GM19193 (cell line): ENCODE measurements at regions not wholly inside any gene's neighbourhood (a gene's known extent, or its start where the extent isn't known, plus 50 kb on each side); places are given as distances from the start of the nearest gene placed in this dataset.

Experiments
- POLR2A ChIP-seq: IDR thresholded peaks from 4 replicates; pipeline ENCODE4 v1.6.1; 2011; ENCODE audit not compliant: insufficient read depth, insufficient read length; ENCODE audit errors: extremely low read depth

- no peak for TF ChIP-seq POLR2A
Observed at GRCh38 chr2:3040496-3041140, 337.0 kb downstream of the EIPR1 start.

- no peak for TF ChIP-seq POLR2A
Observed at GRCh38 chr2:3040066-3040428, 337.6 kb downstream of the EIPR1 start.

GRCh38 chr2:3039188-3040065 is 338.2 kb downstream of the EIPR1 start:
- no peak for TF ChIP-seq POLR2A

GRCh38 chr2:3038636-3039035 is 339.0 kb downstream of the EIPR1 start:
- TF ChIP-seq POLR2A: no peak

GRCh38 chr2:3037196-3038194 is 340.1 kb downstream of the EIPR1 start:
- TF ChIP-seq POLR2A: no peak

GRCh38 chr2:3036432-3037125 is 341.0 kb downstream of the EIPR1 start:
- TF ChIP-seq POLR2A: no peak

- TF ChIP-seq POLR2A: no peak
Observed at GRCh38 chr2:3035385-3036050, 342.1 kb downstream of the EIPR1 start.

GRCh38 chr2:3034856-3035255 is 342.8 kb downstream of the EIPR1 start:
- no peak for TF ChIP-seq POLR2A

- TF ChIP-seq POLR2A: no peak
Observed at GRCh38 chr2:3034396-3034795, 343.2 kb downstream of the EIPR1 start.

- no peak for TF ChIP-seq POLR2A
Observed at GRCh38 chr2:3033315-3033714, 344.3 kb downstream of the EIPR1 start.

- TF ChIP-seq POLR2A: no peak
Observed at GRCh38 chr2:3025984-3026383, 351.6 kb downstream of the EIPR1 start.

- no peak for TF ChIP-seq POLR2A
Observed at GRCh38 chr2:3025261-3025660, 352.4 kb downstream of the EIPR1 start.

- TF ChIP-seq POLR2A: no peak
Observed at GRCh38 chr2:3024401-3024935, 353.1 kb downstream of the EIPR1 start.

- TF ChIP-seq POLR2A: no peak
Observed at GRCh38 chr2:3023531-3023930, 354.1 kb downstream of the EIPR1 start.

GRCh38 chr2:3022841-3023372 is 354.7 kb downstream of the EIPR1 start:
- no peak for TF ChIP-seq POLR2A
